Esophagus muscularis mucosa (tissue), 4 donors: ENCODE measurements at regions not wholly inside any gene's neighbourhood (a gene's known extent, or its start where the extent isn't known, plus 50 kb on each side); places are given as distances from the start of the nearest gene placed in this dataset.
"Not testable (repeated sequence)": the region's sequence is repeated elsewhere in the genome, so short reads cannot be mapped to it uniquely, and the experiment has no call there.

Experiments used
- DNase-seq: peaks from one replicate; pipeline ENCODE4 v3.0.0-alpha.2; 2017; ENCODE audit errors: extremely low spot score
- H3K27ac ChIP-seq, 4 donors: fragments of 200-600 bp; sonication (generic); replicated peaks in 1 of 4; 1 replicate in 3 of 4; 2 replicates in 1 of 4; pipeline ENCODE4 v1.5.1; 2016 to 2019; ENCODE audit warnings: mild to moderate bottlenecking in 1 of 4
- H3K27me3 ChIP-seq, 4 donors: fragments of 200-600 bp; sonication (generic); one replicate each; pipeline versions ENCODE4 v1.5.1 to v1.6.0; 2016 to 2019
- H3K36me3 ChIP-seq, 4 donors: fragments of 200-600 bp; sonication (generic); one replicate each; pipeline ENCODE4 v1.5.1; 2016 to 2019
- H3K4me1 ChIP-seq, 4 donors: fragments of 200-600 bp; sonication (generic); one replicate each; pipeline ENCODE4 v1.5.1; 2016 to 2019
- H3K4me3 ChIP-seq, 4 donors: fragments of 200-600 bp; sonication (generic); 1 replicate in 2 of 4; 2 replicates in 2 of 4; pipeline ENCODE4 v1.5.1; 2016 to 2019; ENCODE audit warnings: mild to moderate bottlenecking in 4 of 4, moderate library complexity in 1 of 4
- H3K9me3 ChIP-seq, 4 donors: fragments of 200-600 bp; sonication (generic); 1 replicate in 3 of 4; 2 replicates in 1 of 4; pipeline ENCODE4 v1.5.1; 2016 to 2019
- CTCF ChIP-seq, 3 experiments: fragments of 200-600 bp in 2 of 3; fragments of 450-650 bp in 1 of 3; sonication (generic) in 2 of 3; IDR thresholded peaks; one replicate each; pipeline ENCODE4 v1.5.1; 2017 to 2019; ENCODE audit warnings: antibody characterized with exemption in 3 of 3, mild to moderate bottlenecking in 2 of 3, moderate library complexity in 1 of 3
- EP300 ChIP-seq: sonication (generic); formaldehyde crosslinking; IDR thresholded peaks from one replicate; pipeline ENCODE4 v1.6.1; 2017; ENCODE audit warnings: antibody characterized with exemption
- POLR2A ChIP-seq: fragments of 450-650 bp; IDR thresholded peaks from one replicate; pipeline ENCODE4 v1.6.1; 2017; ENCODE audit warnings: antibody characterized with exemption, moderate library complexity, mild to moderate bottlenecking, low read depth
- POLR2AphosphoS5 ChIP-seq, 2 donors: sonication (generic); formaldehyde crosslinking; IDR thresholded peaks; one replicate each; pipeline ENCODE4 v1.6.1; 2017; ENCODE audit warnings: antibody characterized with exemption in 2 of 2
- WGBS: methylation state at CpG from one replicate; pipeline ENCODE4 v1.1.5; 2018; 5-methylcytosine and 5-hydroxymethylcytosine counted together
- intact Hi-C: fragments of 100-400 bp; cut with DNase I; formaldehyde crosslinking; loops from one replicate; pipeline ENCODE4 v1.15.1; 2023

GRCh38 chr20:59485576-59486454 lies 118.5 kb upstream of the PHACTR3 start:
- H3K27me3 ChIP-seq = peaks cover 0 to 33% (median 0%) of the 10 kb centered on the region in 4 donors
- DNase-seq = no peak
- H3K4me1 ChIP-seq = no peaks in the 10 kb centered on the region
- no peaks in the 10 kb centered on the region for H3K9me3 ChIP-seq
- no peaks in the 10 kb centered on the region for H3K36me3 ChIP-seq
- H3K27ac ChIP-seq = no peak overlapping the region
- TF ChIP-seq POLR2AphosphoS5 (IDR thresholded peaks at IDR 0.05) (no peak), EP300 (no peak), POLR2A (no peak), CTCF (IDR thresholded peaks at IDR 0.05) (no peak)
- WGBS = 90% methylated on average over 7 of the region's 8 CpGs
- intact Hi-C loops = no loop called here
- no peak overlapping the region for H3K4me3 ChIP-seq

GRCh38 chr20:59488459-59488858 lies 115.9 kb upstream of the PHACTR3 start:
- H3K9me3 ChIP-seq, intact Hi-C loops, H3K4me3 ChIP-seq, H3K27ac ChIP-seq, DNase-seq, H3K36me3 ChIP-seq, H3K4me1 ChIP-seq: not testable (repeated sequence)
- H3K27me3 ChIP-seq = peaks cover 0 to 27% (median 0%) of the 10 kb centered on the region in 4 donors
- 41% methylated on average over 5 of the region's 6 CpGs for WGBS

GRCh38 chr20:59490196-59491004 lies 113.9 kb upstream of the PHACTR3 start:
- H3K4me1 ChIP-seq, intact Hi-C loops, H3K27ac ChIP-seq, H3K36me3 ChIP-seq, DNase-seq, H3K4me3 ChIP-seq, H3K9me3 ChIP-seq: not testable (repeated sequence)
- 75% methylated on average over 18 of the region's 18 CpGs for WGBS
- peaks cover 0 to 38% (median 0%) of the 10 kb centered on the region in 4 donors for H3K27me3 ChIP-seq

- Histone ChIP-seq H3K27me3 (peaks cover 0 to 53% (median 0%) of the 10 kb centered on the region in 4 donors), H3K27ac (no peak overlapping the region), H3K36me3 (no peaks in the 10 kb centered on the region), H3K9me3 (no peaks in the 10 kb centered on the region), H3K4me3 (no peak overlapping the region), H3K4me1 (peaks cover 0 to 8% (median 3%) of the 10 kb centered on the region in 4 donors)
- DNase-seq = no peak
- TF ChIP-seq POLR2AphosphoS5 (IDR thresholded peaks at IDR 0.05) (no peak), CTCF (IDR thresholded peaks at IDR 0.05) (no peak), POLR2A (no peak), EP300 (no peak)
- intact Hi-C loops = no loop called here
- WGBS = 91% methylated on average over 5 of the region's 6 CpGs
Observed at GRCh38 chr20:59491884-59492283, 112.5 kb upstream of the PHACTR3 start.

- Histone ChIP-seq H3K4me1 (peaks cover 0 to 8% (median 3%) of the 10 kb centered on the region in 4 donors), H3K27me3 (peaks cover 0 to 65% (median 2%) of the 10 kb centered on the region in 4 donors), H3K9me3 (no peaks in the 10 kb centered on the region), H3K27ac (no peak overlapping the region), H3K4me3 (no peak overlapping the region), H3K36me3 (no peaks in the 10 kb centered on the region)
- intact Hi-C loops = no loop called here
- WGBS = 95% methylated on average over 5 of the region's 5 CpGs
- TF ChIP-seq POLR2A = no peak
- no peak for TF ChIP-seq CTCF (IDR thresholded peaks at IDR 0.05)
- TF ChIP-seq POLR2AphosphoS5 (IDR thresholded peaks at IDR 0.05) = no peak
- no peak for TF ChIP-seq EP300
- no peak for DNase-seq
Observed at GRCh38 chr20:59493926-59494325, 110.4 kb upstream of the PHACTR3 start.
